H1 (cell line): ENCODE measurements at regions not wholly inside any gene's neighbourhood (a gene's known extent, or its start where the extent isn't known, plus 50 kb on each side); places are given as distances from the start of the nearest gene placed in this dataset.

Source experiments
- CEBPB ChIP-seq: IDR thresholded peaks from 2 replicates; pipeline ENCODE4 v1.6.1; 2012; ENCODE audit warnings: low read depth, low read length
- CREB1 ChIP-seq: IDR thresholded peaks from 2 replicates; pipeline ENCODE4 v1.6.1; 2012; ENCODE audit warnings: inconsistent platforms
- CTCF ChIP-seq, 3 experiments: IDR thresholded peaks; 1 replicate in 2 of 3; 2 replicates in 1 of 3; pipeline versions ENCODE4 v1.5.1 to v1.6.1; 2011; ENCODE audit warnings: low read length in 3 of 3, mild to moderate bottlenecking in 3 of 3, inconsistent platforms in 2 of 3, low read depth in 1 of 3, moderate library complexity in 1 of 3; ENCODE audit not compliant: insufficient read depth in 1 of 3; ENCODE audit errors: control extremely low read depth in 1 of 3
- HDAC6 ChIP-seq: IDR thresholded peaks from one replicate; pipeline ENCODE4 v1.7.1; 2012; ENCODE audit warnings: low read depth, mild to moderate bottlenecking, inconsistent platforms, low read length, moderate library complexity
- MAX ChIP-seq: IDR thresholded peaks from 2 replicates; pipeline ENCODE4 v1.6.1; 2012; ENCODE audit warnings: inconsistent platforms
- RXRA ChIP-seq: IDR thresholded peaks from 2 replicates; pipeline ENCODE4 v1.6.1; 2011; ENCODE audit warnings: low read depth, mild to moderate bottlenecking, low read length, moderate library complexity; ENCODE audit not compliant: insufficient read depth
- SIN3A ChIP-seq, 2 experiments: IDR thresholded peaks in 1 of 2; conservative IDR thresholded peaks in 1 of 2; 2 replicates each; pipeline ENCODE4 v1.6.1; 2011 to 2012; ENCODE audit warnings: low read length in 2 of 2, improper control_type of control experiment in 1 of 2, low read depth in 1 of 2, mild to moderate bottlenecking in 1 of 2
- TF ChIP-seq, protein P1 (sequence below): IDR thresholded peaks from 2 replicates; pipeline ENCODE4 v1.6.1; 2012; ENCODE audit warnings: low read length, inconsistent platforms

GRCh38 chr10:3229815-3230214 lies 57.2 kb upstream of the PITRM1 start:
- TF ChIP-seq, protein P1, sequence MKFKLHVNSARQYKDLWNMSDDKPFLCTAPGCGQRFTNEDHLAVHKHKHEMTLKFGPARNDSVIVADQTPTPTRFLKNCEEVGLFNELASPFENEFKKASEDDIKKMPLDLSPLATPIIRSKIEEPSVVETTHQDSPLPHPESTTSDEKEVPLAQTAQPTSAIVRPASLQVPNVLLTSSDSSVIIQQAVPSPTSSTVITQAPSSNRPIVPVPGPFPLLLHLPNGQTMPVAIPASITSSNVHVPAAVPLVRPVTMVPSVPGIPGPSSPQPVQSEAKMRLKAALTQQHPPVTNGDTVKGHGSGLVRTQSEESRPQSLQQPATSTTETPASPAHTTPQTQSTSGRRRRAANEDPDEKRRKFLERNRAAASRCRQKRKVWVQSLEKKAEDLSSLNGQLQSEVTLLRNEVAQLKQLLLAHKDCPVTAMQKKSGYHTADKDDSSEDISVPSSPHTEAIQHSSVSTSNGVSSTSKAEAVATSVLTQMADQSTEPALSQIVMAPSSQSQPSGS, result no peak
- TF ChIP-seq MAX, result no peak
- no peak for TF ChIP-seq CTCF (IDR thresholded peaks at IDR 0.05; ENCODE audit: control extremely low read depth in 1 of 3, insufficient read depth in 1 of 3, low read depth in 1 of 3, low read length in 3 of 3)
- TF ChIP-seq RXRA, result no peak
- no peak for TF ChIP-seq SIN3A (conservative IDR thresholded peaks at IDR 0.05 in 1 of 2, IDR thresholded peaks at IDR 0.05 in 1 of 2; ENCODE audit: low read depth in 1 of 2, low read length in 2 of 2)
- no peak for TF ChIP-seq CEBPB
- TF ChIP-seq CREB1, result no peak
- no peak for TF ChIP-seq HDAC6
